HepG2 (cell line): ENCODE measurements at regions not wholly inside any gene's neighbourhood (a gene's known extent, or its start where the extent isn't known, plus 50 kb on each side); places are given as distances from the start of the nearest gene placed in this dataset.

Experiments used
- CTCF ChIP-seq: sonication (generic); formaldehyde crosslinking; IDR thresholded peaks from 2 replicates; pipeline ENCODE4 v1.5.0; 2020; ENCODE audit warnings: mild to moderate bottlenecking, missing genetic modification reagents, moderate library complexity
- EP300 ChIP-seq, 3 experiments: sonication (generic) in 1 of 3; formaldehyde crosslinking in 1 of 3; IDR thresholded peaks; 2 replicates each; pipeline versions ENCODE4 v1.5.1 to v1.6.1; 2011 to 2020; ENCODE audit warnings: low read depth in 2 of 3, low read length in 2 of 3, borderline replicate concordance in 1 of 3, improper control_type of control experiment in 1 of 3, mild to moderate bottlenecking in 1 of 3, missing genetic modification reagents in 1 of 3, moderate library complexity in 1 of 3
- FOXP1 ChIP-seq, 2 experiments: fragments of 450-650 bp in 1 of 2; IDR thresholded peaks; 2 replicates each; pipeline ENCODE4 v1.6.1; 2017 to 2018; ENCODE audit warnings: antibody characterized with exemption in 1 of 2
- HNRNPL ChIP-seq: fragments of 200-400 bp; formaldehyde crosslinking; IDR thresholded peaks from 2 replicates; pipeline ENCODE4 v1.6.1; 2017; ENCODE audit warnings: mild to moderate bottlenecking, low read depth, low read length
- MAFK ChIP-seq, 2 experiments: IDR thresholded peaks in 1 of 2; conservative IDR thresholded peaks in 1 of 2; 2 replicates each; pipeline ENCODE4 v1.6.1; 2011; ENCODE audit warnings: improper control_type of control experiment in 2 of 2, low read length in 2 of 2
- MYC ChIP-seq: sonication (generic); formaldehyde crosslinking; IDR thresholded peaks from 2 replicates; pipeline ENCODE4 v1.9.0; 2021; ENCODE audit warnings: missing genetic modification reagents, borderline replicate concordance
- REST ChIP-seq, 2 experiments: IDR thresholded peaks; 2 replicates each; pipeline ENCODE4 v1.6.1; 2011 to 2012; ENCODE audit warnings: low read length in 2 of 2, borderline replicate concordance in 1 of 2, low read depth in 1 of 2, mild to moderate bottlenecking in 1 of 2, moderate library complexity in 1 of 2
- ZKSCAN1 ChIP-seq: fragments of 150-350 bp; IDR thresholded peaks from 2 replicates; pipeline ENCODE4 v1.6.1; 2014; ENCODE audit warnings: low read length
- ZMYM2 ChIP-seq: sonication (generic); formaldehyde crosslinking; IDR thresholded peaks from 2 replicates; pipeline ENCODE4 v1.8.0; 2022; ENCODE audit warnings: mild to moderate bottlenecking, missing genetic modification reagents

- TF ChIP-seq FOXP1 (IDR thresholded peaks at IDR 0.05) (no peak), FOXP1 (CRISPR knock-in tag; IDR thresholded peaks at IDR 0.05) (no peak), REST (IDR thresholded peaks at IDR 0.05; ENCODE audit: borderline replicate concordance in 1 of 2, low read depth in 1 of 2, low read length in 2 of 2) (no peak), HNRNPL (no peak), EP300 (IDR thresholded peaks at IDR 0.05; ENCODE audit: low read depth in 2 of 2, low read length in 2 of 2) (no peak), EP300 (CRISPR knock-in tag; IDR thresholded peaks at IDR 0.05; ENCODE audit: borderline replicate concordance) (no peak), MYC (CRISPR knock-in tag) (no peak), ZKSCAN1 (no peak), CTCF (CRISPR knock-in tag) (no peak), MAFK (conservative IDR thresholded peaks at IDR 0.05 in 1 of 2, IDR thresholded peaks at IDR 0.05 in 1 of 2; ENCODE audit: low read length in 2 of 2) (no peak), ZMYM2 (CRISPR knock-in tag) (no peak)
These were observed 57.7 kb upstream of the KLF14 start for GRCh38 chr7:130791746-130792145.
